Vagina (tissue), 2 donors: ENCODE measurements at regions not wholly inside any gene's neighbourhood (a gene's known extent, or its start where the extent isn't known, plus 50 kb on each side); places are given as distances from the start of the nearest gene placed in this dataset.

Source experiments
- DNase-seq, 2 donors: peaks; one replicate each; pipeline ENCODE4 v3.0.0-alpha.2; 2017; ENCODE audit errors: extremely low spot score in 2 of 2
- H3K27ac ChIP-seq: fragments of 200-600 bp; sonication (generic); one replicate; pipeline ENCODE4 v1.5.1; 2019
- H3K27me3 ChIP-seq: fragments of 200-600 bp; sonication (generic); one replicate; pipeline ENCODE4 v1.5.1; 2019
- H3K36me3 ChIP-seq, 2 donors: fragments of 200-600 bp; sonication (generic); one replicate each; pipeline ENCODE4 v1.5.1; 2017 to 2019
- H3K4me1 ChIP-seq: fragments of 200-600 bp; sonication (generic); one replicate; pipeline ENCODE4 v1.5.1; 2019
- H3K4me3 ChIP-seq, 2 donors: fragments of 200-600 bp; sonication (generic); 1 replicate in 1 of 2; 2 replicates in 1 of 2; pipeline ENCODE4 v1.5.1; 2016 to 2019
- H3K9me3 ChIP-seq: fragments of 200-600 bp; sonication (generic); one replicate; pipeline ENCODE4 v1.5.1; 2019
- CTCF ChIP-seq, 3 experiments: fragments of 450-650 bp in 2 of 3; fragments of 200-600 bp in 1 of 3; sonication (generic) in 1 of 3; IDR thresholded peaks; one replicate each; pipeline ENCODE4 v1.5.1; 2017 to 2019; ENCODE audit warnings: antibody characterized with exemption in 3 of 3, mild to moderate bottlenecking in 2 of 3, moderate library complexity in 2 of 3
- POLR2A ChIP-seq, 2 donors: fragments of 450-650 bp; IDR thresholded peaks; one replicate each; pipeline ENCODE4 v1.6.1; 2017; ENCODE audit warnings: antibody characterized with exemption in 2 of 2, mild to moderate bottlenecking in 2 of 2, moderate library complexity in 2 of 2
- POLR2AphosphoS5 ChIP-seq, 2 donors: sonication (generic); formaldehyde crosslinking; IDR thresholded peaks; one replicate each; pipeline ENCODE4 v1.9.0; 2017; ENCODE audit warnings: antibody characterized with exemption in 2 of 2, mild to moderate bottlenecking in 2 of 2, low read depth in 1 of 2; ENCODE audit not compliant: insufficient read depth in 1 of 2
- intact Hi-C: fragments of 100-400 bp; cut with DNase I; formaldehyde crosslinking; loops from one replicate; pipeline ENCODE4 v1.15.1; 2023

GRCh38 chr3:622314-622713 is 425.8 kb downstream of the CHL1 start:
- Histone ChIP-seq H3K9me3 (no peaks in the 10 kb centered on the region), H3K36me3 (no peaks in the 10 kb centered on the region), H3K4me3 (no peak overlapping the region), H3K27ac (no peak overlapping the region), H3K27me3 (no peaks in the 10 kb centered on the region), H3K4me1 (no peaks in the 10 kb centered on the region)
- DNase-seq = no peak
- TF ChIP-seq CTCF (IDR thresholded peaks at IDR 0.05) = no peak
- no peak for TF ChIP-seq POLR2AphosphoS5 (IDR thresholded peaks at IDR 0.05; ENCODE audit: insufficient read depth in 1 of 2, low read depth in 1 of 2)
- no peak for TF ChIP-seq POLR2A (IDR thresholded peaks at IDR 0.05)
- intact Hi-C loops = no loop called here

GRCh38 chr3:623914-624545 is 427.5 kb downstream of the CHL1 start:
- DNase-seq = no peak
- Histone ChIP-seq H3K27ac (no peak overlapping the region), H3K4me1 (no peaks in the 10 kb centered on the region), H3K36me3 (no peaks in the 10 kb centered on the region), H3K27me3 (no peaks in the 10 kb centered on the region), H3K9me3 (no peaks in the 10 kb centered on the region), H3K4me3 (no peak overlapping the region)
- TF ChIP-seq CTCF (IDR thresholded peaks at IDR 0.05) (no peak), POLR2A (IDR thresholded peaks at IDR 0.05) (no peak), POLR2AphosphoS5 (IDR thresholded peaks at IDR 0.05; ENCODE audit: insufficient read depth in 1 of 2, low read depth in 1 of 2) (no peak)
- intact Hi-C loops = no loop called here

GRCh38 chr3:632571-633170 is 436.1 kb downstream of the CHL1 start:
- no peaks in the 10 kb centered on the region for H3K36me3 ChIP-seq
- no peaks in the 10 kb centered on the region for H3K4me1 ChIP-seq
- no peaks in the 10 kb centered on the region for H3K9me3 ChIP-seq
- H3K27ac ChIP-seq = no peak overlapping the region
- peak; percentile 14 to 32 (median 29) for TF ChIP-seq CTCF (IDR thresholded peaks at IDR 0.05)
- TF ChIP-seq POLR2AphosphoS5 (IDR thresholded peaks at IDR 0.05; ENCODE audit: insufficient read depth in 1 of 2, low read depth in 1 of 2) = no peak
- no peaks in the 10 kb centered on the region for H3K27me3 ChIP-seq
- no peak for DNase-seq
- intact Hi-C loops = no loop called here
- H3K4me3 ChIP-seq = no peak overlapping the region

- Histone ChIP-seq H3K4me1 (no peaks in the 10 kb centered on the region), H3K4me3 (no peak overlapping the region), H3K9me3 (no peaks in the 10 kb centered on the region), H3K36me3 (no peaks in the 10 kb centered on the region), H3K27ac (no peak overlapping the region), H3K27me3 (no peaks in the 10 kb centered on the region)
- intact Hi-C loops = no loop called here
- no peak for TF ChIP-seq POLR2A (IDR thresholded peaks at IDR 0.05)
- TF ChIP-seq CTCF (IDR thresholded peaks at IDR 0.05) = no peak
- no peak for TF ChIP-seq POLR2AphosphoS5 (IDR thresholded peaks at IDR 0.05; ENCODE audit: insufficient read depth in 1 of 2, low read depth in 1 of 2)
- no peak for DNase-seq
Observed at GRCh38 chr3:634511-634910, 437.9 kb downstream of the CHL1 start.

- no peaks in the 10 kb centered on the region for H3K4me1 ChIP-seq
- no peak for DNase-seq
- TF ChIP-seq POLR2A (IDR thresholded peaks at IDR 0.05) (no peak), CTCF (IDR thresholded peaks at IDR 0.05) (no peak), POLR2AphosphoS5 (IDR thresholded peaks at IDR 0.05; ENCODE audit: insufficient read depth in 1 of 2, low read depth in 1 of 2) (no peak)
- H3K27me3 ChIP-seq = no peaks in the 10 kb centered on the region
- intact Hi-C loops = no loop called here
- H3K36me3 ChIP-seq = no peaks in the 10 kb centered on the region
- no peaks in the 10 kb centered on the region for H3K9me3 ChIP-seq
- no peak overlapping the region for H3K27ac ChIP-seq
- no peak overlapping the region for H3K4me3 ChIP-seq
Observed at GRCh38 chr3:635393-635792, 438.8 kb downstream of the CHL1 start.
